ENCODE measurements at regions not wholly inside any gene's neighbourhood (a gene's known extent, or its start where the extent isn't known, plus 50 kb on each side); places are given as distances from the start of the nearest gene placed in this dataset.

DNA sequence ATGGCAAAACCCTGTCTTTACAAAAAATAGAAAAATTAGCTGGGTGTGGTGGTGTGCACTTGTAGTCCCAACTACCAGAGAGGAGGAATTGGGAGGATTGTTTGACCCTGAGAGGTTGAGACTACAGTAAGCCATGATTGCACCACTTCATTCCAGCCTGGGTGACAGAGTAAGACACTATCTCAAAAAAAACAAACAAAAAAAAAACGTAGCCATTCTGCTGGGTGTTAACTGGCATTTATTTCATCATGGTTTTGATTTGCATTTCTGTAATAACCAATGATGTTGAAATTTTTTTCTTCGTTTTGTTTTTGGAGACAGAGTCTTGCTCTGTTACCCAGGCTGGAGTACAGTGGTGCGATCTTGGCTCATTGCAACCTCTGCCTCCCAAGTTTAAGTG is 63.3 kb downstream of the RPLP1 start:
- TF ChIP-seq, protein P1, sequence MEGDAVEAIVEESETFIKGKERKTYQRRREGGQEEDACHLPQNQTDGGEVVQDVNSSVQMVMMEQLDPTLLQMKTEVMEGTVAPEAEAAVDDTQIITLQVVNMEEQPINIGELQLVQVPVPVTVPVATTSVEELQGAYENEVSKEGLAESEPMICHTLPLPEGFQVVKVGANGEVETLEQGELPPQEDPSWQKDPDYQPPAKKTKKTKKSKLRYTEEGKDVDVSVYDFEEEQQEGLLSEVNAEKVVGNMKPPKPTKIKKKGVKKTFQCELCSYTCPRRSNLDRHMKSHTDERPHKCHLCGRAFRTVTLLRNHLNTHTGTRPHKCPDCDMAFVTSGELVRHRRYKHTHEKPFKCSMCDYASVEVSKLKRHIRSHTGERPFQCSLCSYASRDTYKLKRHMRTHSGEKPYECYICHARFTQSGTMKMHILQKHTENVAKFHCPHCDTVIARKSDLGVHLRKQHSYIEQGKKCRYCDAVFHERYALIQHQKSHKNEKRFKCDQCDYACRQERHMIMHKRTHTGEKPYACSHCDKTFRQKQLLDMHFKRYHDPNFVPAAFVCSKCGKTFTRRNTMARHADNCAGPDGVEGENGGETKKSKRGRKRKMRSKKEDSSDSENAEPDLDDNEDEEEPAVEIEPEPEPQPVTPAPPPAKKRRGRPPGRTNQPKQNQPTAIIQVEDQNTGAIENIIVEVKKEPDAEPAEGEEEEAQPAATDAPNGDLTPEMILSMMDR (conservative IDR thresholded peaks at IDR 0.05), result no peak
- no peak for TF ChIP-seq EZH2 (IDR thresholded peaks at IDR 0.05; ENCODE audit: low read depth)

Measured in PC-9 (cell line).